ENCODE measurements at regions not wholly inside any gene's neighbourhood (a gene's known extent, or its start where the extent isn't known, plus 50 kb on each side); places are given as distances from the start of the nearest gene placed in this dataset.

- TF ChIP-seq CTCF (IDR thresholded peaks at IDR 0.05), result no peak
- TF ChIP-seq POLR2A (IDR thresholded peaks at IDR 0.05), result no peak
Measured at GRCh38 chr15:20294651-20295237, 246.9 kb downstream of the GOLGA6L6 start.
